ENCODE measurements at regions not wholly inside any gene's neighbourhood (a gene's known extent, or its start where the extent isn't known, plus 50 kb on each side); places are given as distances from the start of the nearest gene placed in this dataset.

- TF ChIP-seq CTCF (IDR thresholded peaks at IDR 0.05) = no peak
- TF ChIP-seq EZH2 (IDR thresholded peaks at IDR 0.05) = no peak
- no peak for TF ChIP-seq EZH2phosphoT487 (IDR thresholded peaks at IDR 0.05)
These were observed 741.1 kb downstream of the VGLL3 start for GRCh38 chr3:86249833-86250232.
